Esophagus muscularis mucosa (tissue), 3 donors: ENCODE measurements at regions not wholly inside any gene's neighbourhood (a gene's known extent, or its start where the extent isn't known, plus 50 kb on each side); places are given as distances from the start of the nearest gene placed in this dataset.

Source experiments
- POLR2AphosphoS5 ChIP-seq, 2 donors: sonication (generic); formaldehyde crosslinking; IDR thresholded peaks; one replicate each; pipeline ENCODE4 v1.6.1; 2017; ENCODE audit warnings: antibody characterized with exemption in 2 of 2
- TF ChIP-seq, protein P1 (sequence below), 3 experiments: fragments of 200-600 bp in 2 of 3; fragments of 450-650 bp in 1 of 3; sonication (generic) in 2 of 3; IDR thresholded peaks; one replicate each; pipeline ENCODE4 v1.5.1; 2017 to 2019; ENCODE audit warnings: antibody characterized with exemption in 3 of 3, mild to moderate bottlenecking in 2 of 3, moderate library complexity in 1 of 3

DNA sequence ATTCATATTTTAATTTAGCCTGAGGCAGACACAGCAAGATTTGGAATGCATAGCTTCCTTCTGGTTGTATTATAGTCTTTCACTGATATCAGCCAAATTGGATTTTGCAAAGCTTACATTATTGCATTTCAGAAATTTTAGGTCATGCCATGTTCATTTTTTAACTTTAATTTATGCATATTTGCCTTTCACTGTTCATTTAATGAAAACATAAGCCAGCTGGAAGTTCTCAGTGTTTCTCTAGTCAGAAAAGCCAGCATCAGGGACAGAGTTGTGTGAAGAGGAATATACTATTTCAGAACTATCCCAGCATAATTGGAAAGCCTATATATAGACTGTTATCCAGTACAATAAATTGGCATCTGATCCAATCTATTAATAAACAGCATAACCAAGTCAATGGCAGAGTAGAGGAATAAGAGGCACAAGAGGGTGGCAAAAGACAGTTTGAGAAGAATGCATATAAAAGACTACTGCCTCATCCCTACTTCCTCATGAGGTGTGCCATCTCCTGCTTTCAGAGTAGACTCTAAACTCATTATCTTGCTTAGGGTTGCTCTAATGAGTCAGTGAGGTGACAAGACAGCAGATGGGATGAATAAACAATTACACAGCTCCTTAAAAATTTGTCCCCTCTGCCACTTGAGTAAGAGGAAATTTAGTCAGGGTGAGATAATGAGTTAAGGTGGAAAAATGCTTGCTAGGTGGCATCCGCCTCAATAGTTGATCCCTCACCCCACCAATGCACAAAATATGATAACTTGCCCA lies 159.8 kb upstream of the HCRTR2 start:
- no peak for TF ChIP-seq POLR2AphosphoS5 (IDR thresholded peaks at IDR 0.05)
- TF ChIP-seq, protein P1, sequence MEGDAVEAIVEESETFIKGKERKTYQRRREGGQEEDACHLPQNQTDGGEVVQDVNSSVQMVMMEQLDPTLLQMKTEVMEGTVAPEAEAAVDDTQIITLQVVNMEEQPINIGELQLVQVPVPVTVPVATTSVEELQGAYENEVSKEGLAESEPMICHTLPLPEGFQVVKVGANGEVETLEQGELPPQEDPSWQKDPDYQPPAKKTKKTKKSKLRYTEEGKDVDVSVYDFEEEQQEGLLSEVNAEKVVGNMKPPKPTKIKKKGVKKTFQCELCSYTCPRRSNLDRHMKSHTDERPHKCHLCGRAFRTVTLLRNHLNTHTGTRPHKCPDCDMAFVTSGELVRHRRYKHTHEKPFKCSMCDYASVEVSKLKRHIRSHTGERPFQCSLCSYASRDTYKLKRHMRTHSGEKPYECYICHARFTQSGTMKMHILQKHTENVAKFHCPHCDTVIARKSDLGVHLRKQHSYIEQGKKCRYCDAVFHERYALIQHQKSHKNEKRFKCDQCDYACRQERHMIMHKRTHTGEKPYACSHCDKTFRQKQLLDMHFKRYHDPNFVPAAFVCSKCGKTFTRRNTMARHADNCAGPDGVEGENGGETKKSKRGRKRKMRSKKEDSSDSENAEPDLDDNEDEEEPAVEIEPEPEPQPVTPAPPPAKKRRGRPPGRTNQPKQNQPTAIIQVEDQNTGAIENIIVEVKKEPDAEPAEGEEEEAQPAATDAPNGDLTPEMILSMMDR (IDR thresholded peaks at IDR 0.05) = no peak
